ENCODE measurements at regions not wholly inside any gene's neighbourhood (a gene's known extent, or its start where the extent isn't known, plus 50 kb on each side); places are given as distances from the start of the nearest gene placed in this dataset.

DNA sequence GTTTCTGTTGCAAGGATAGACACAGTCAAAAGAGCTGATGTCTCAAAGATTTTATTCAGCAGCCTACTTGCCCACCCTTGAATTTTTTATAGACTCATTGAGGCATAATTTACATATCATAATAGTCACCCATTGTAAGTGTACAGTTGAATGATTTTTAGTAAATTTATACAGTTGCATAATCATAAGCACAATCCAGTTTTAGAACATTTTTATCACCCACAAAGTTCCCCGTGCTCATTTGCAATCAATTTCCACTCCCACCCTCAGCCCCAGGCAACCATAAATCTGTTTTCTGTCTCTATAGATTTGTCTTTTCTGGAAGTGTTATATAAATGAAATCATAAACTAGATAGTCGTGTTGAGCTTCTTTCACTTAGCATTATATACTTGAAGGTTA, 517.7 kb downstream of the TLE1 start:
- TF ChIP-seq, protein P1, sequence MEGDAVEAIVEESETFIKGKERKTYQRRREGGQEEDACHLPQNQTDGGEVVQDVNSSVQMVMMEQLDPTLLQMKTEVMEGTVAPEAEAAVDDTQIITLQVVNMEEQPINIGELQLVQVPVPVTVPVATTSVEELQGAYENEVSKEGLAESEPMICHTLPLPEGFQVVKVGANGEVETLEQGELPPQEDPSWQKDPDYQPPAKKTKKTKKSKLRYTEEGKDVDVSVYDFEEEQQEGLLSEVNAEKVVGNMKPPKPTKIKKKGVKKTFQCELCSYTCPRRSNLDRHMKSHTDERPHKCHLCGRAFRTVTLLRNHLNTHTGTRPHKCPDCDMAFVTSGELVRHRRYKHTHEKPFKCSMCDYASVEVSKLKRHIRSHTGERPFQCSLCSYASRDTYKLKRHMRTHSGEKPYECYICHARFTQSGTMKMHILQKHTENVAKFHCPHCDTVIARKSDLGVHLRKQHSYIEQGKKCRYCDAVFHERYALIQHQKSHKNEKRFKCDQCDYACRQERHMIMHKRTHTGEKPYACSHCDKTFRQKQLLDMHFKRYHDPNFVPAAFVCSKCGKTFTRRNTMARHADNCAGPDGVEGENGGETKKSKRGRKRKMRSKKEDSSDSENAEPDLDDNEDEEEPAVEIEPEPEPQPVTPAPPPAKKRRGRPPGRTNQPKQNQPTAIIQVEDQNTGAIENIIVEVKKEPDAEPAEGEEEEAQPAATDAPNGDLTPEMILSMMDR (CRISPR knock-in tag; IDR thresholded peaks at IDR 0.05) = no peak
- TF ChIP-seq ZNF687 (CRISPR knock-in tag; IDR thresholded peaks at IDR 0.05) = no peak
- no peak for TF ChIP-seq SP1 (IDR thresholded peaks at IDR 0.05)
- TF ChIP-seq SP1 (CRISPR knock-in tag; IDR thresholded peaks at IDR 0.05) = no peak
- TF ChIP-seq ZNF629 (CRISPR knock-in tag; conservative IDR thresholded peaks at IDR 0.05) = no peak
- no peak for TF ChIP-seq ZBTB34 (CRISPR knock-in tag; IDR thresholded peaks at IDR 0.05)
- TF ChIP-seq TCF12 (IDR thresholded peaks at IDR 0.05) = no peak
- no peak for TF ChIP-seq TCF12 (CRISPR knock-in tag; IDR thresholded peaks at IDR 0.05)
- TF ChIP-seq MXI1 (IDR thresholded peaks at IDR 0.05; ENCODE audit: borderline replicate concordance, low read depth, low read length) = no peak
- TF ChIP-seq SIN3A (IDR thresholded peaks at IDR 0.05; ENCODE audit: borderline replicate concordance, low read depth, low read length) = no peak
- TF ChIP-seq, protein P2, sequence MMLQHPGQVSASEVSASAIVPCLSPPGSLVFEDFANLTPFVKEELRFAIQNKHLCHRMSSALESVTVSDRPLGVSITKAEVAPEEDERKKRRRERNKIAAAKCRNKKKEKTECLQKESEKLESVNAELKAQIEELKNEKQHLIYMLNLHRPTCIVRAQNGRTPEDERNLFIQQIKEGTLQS (CRISPR knock-in tag; IDR thresholded peaks at IDR 0.05) = no peak
- TF ChIP-seq POLR2A (IDR thresholded peaks at IDR 0.05; ENCODE audit: insufficient read depth in 1 of 2, low read depth in 2 of 2, low read length in 2 of 2) = no peak
- no peak for TF ChIP-seq MYC (CRISPR knock-in tag; IDR thresholded peaks at IDR 0.05; ENCODE audit: borderline replicate concordance)
- TF ChIP-seq, protein P3, sequence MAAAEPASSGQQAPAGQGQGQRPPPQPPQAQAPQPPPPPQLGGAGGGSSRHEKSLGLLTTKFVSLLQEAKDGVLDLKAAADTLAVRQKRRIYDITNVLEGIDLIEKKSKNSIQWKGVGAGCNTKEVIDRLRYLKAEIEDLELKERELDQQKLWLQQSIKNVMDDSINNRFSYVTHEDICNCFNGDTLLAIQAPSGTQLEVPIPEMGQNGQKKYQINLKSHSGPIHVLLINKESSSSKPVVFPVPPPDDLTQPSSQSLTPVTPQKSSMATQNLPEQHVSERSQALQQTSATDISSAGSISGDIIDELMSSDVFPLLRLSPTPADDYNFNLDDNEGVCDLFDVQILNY (CRISPR knock-in tag; conservative IDR thresholded peaks at IDR 0.05) = no peak
- no peak for TF ChIP-seq ZNF20 (CRISPR knock-in tag; IDR thresholded peaks at IDR 0.05)
- TF ChIP-seq YEATS2 (CRISPR knock-in tag; IDR thresholded peaks at IDR 0.05; ENCODE audit: borderline replicate concordance) = no peak
